GM23248 (cell line): ENCODE measurements at regions not wholly inside any gene's neighbourhood (a gene's known extent, or its start where the extent isn't known, plus 50 kb on each side); places are given as distances from the start of the nearest gene placed in this dataset.

Experiments used
- DNase-seq: peaks from one replicate; pipeline ENCODE4 v3.0.0-alpha.2; 2015
- H2AFZ ChIP-seq: fragments of 200-600 bp; sonication (generic); 2 replicates; pipeline ENCODE4 v1.6.1; 2016; ENCODE audit warnings: antibody characterized with exemption
- H3F3A ChIP-seq: fragments of 200-600 bp; sonication (generic); 2 replicates; pipeline ENCODE4 v1.6.1; 2016; ENCODE audit warnings: mild to moderate bottlenecking, antibody characterized with exemption, mixed run types; ENCODE audit not compliant: insufficient read depth
- H3K27ac ChIP-seq: fragments of 200-600 bp; sonication (generic); 2 replicates; pipeline ENCODE4 v1.5.1; 2016; ENCODE audit warnings: mild to moderate bottlenecking
- H3K27me3 ChIP-seq: fragments of 200-600 bp; sonication (generic); replicated peaks from 2 replicates; pipeline ENCODE4 v1.6.1; 2016; ENCODE audit warnings: mild to moderate bottlenecking; ENCODE audit not compliant: insufficient read depth
- H3K36me3 ChIP-seq: fragments of 200-600 bp; sonication (generic); 2 replicates; pipeline ENCODE4 v1.6.1; 2016; ENCODE audit warnings: low read depth, mild to moderate bottlenecking
- H3K4me1 ChIP-seq: fragments of 200-600 bp; sonication (generic); 2 replicates; pipeline ENCODE4 v1.6.1; 2016; ENCODE audit warnings: mild to moderate bottlenecking; ENCODE audit not compliant: insufficient read depth
- H3K4me2 ChIP-seq: fragments of 200-600 bp; sonication (generic); one replicate; pipeline ENCODE4 v1.6.1; 2016; ENCODE audit warnings: mild to moderate bottlenecking; ENCODE audit not compliant: unreplicated experiment
- H3K4me3 ChIP-seq: fragments of 200-600 bp; sonication (generic); 2 replicates; pipeline ENCODE4 v1.5.1; 2016; ENCODE audit warnings: mild to moderate bottlenecking
- H3K79me2 ChIP-seq: fragments of 200-600 bp; sonication (generic); 2 replicates; pipeline ENCODE4 v1.6.1; 2016; ENCODE audit warnings: mild to moderate bottlenecking; ENCODE audit not compliant: insufficient read depth
- H3K9ac ChIP-seq: fragments of 200-600 bp; sonication (generic); 2 replicates; pipeline ENCODE4 v1.6.1; 2016; ENCODE audit warnings: mild to moderate bottlenecking
- H3K9me2 ChIP-seq: fragments of 200-600 bp; sonication (generic); 2 replicates; pipeline ENCODE4 v1.6.1; 2016; ENCODE audit warnings: mixed run types, mild to moderate bottlenecking, moderate library complexity; ENCODE audit not compliant: insufficient read depth
- H3K9me3 ChIP-seq: fragments of 200-600 bp; sonication (generic); one replicate; pipeline ENCODE4 v1.6.1; 2017; ENCODE audit warnings: low read depth
- H4K20me1 ChIP-seq: fragments of 200-600 bp; sonication (generic); 2 replicates; pipeline ENCODE4 v1.6.0; 2016; ENCODE audit not compliant: insufficient read depth
- EZH2 ChIP-seq: fragments of 200-600 bp; sonication (generic); IDR thresholded peaks from 2 replicates; pipeline ENCODE4 v1.6.1; 2018; ENCODE audit warnings: antibody characterized with exemption, mild to moderate bottlenecking; ENCODE audit not compliant: insufficient read depth, poor library complexity, severe bottlenecking
- EZH2phosphoT487 ChIP-seq: fragments of 200-600 bp; sonication (generic); IDR thresholded peaks from 2 replicates; pipeline ENCODE4 v1.6.1; 2018; ENCODE audit warnings: antibody characterized with exemption, moderate library complexity, mild to moderate bottlenecking, low read depth; ENCODE audit not compliant: insufficient read depth
- WGBS, 2 experiments: methylation state at CpG; one replicate each; pipeline ENCODE4 v1.1.6; 2015 to 2017; ENCODE audit warnings: low lambda C conversion rate in 2 of 2, low coverage in 1 of 2; ENCODE audit errors: missing lambda C conversion rate in 2 of 2; 5-methylcytosine and 5-hydroxymethylcytosine counted together
- in situ Hi-C: fragments of 300-500 bp; cut with MboI; formaldehyde crosslinking; loops from 2 replicates; pipeline ENCODE4 v1.15.0; 2020

DNA sequence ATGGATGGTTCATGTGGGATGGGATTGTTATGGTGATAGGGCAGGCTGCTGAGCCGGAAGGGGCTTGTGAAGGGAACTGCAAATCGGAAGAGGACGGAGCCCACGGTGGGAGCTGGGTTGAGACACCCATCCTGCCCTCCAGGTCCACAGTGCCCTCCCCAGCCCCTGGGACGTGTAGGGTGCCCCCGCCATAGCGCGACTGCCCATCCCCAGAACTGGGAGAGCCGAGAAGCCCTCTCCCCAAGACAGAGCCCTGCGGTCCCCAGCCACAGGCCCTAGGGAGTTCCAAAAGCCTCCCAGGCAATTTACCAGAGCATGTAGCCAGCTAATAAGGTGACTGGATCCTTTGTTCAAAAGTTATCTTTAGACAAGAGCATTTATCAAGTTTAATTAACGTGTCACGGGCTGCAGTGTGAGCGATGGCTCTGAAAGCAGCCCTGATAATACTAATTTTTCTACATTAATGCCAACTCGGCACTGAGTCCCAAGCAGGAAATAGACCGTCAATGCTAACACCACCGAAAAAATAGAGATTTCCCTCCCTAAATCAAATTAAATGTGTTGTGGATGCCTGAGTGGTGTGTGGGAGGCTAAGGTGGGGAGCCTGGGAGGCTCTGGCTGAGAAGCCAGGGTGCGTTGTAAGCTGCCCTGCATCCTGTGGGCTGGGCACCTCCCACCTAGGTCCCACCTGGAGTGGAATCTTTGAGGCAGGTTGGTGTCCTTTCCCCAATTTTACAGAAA, 76.8 kb upstream of the RTL6 start:
- H3K9me3 ChIP-seq: no peaks in the 10 kb centered on the region
- TF ChIP-seq EZH2phosphoT487 (no peak), EZH2 (no peak)
- H3K27ac ChIP-seq: peak overlapping the region; percentile 29; the same call in 1 of the 2 replicates
- DNase-seq: no peak
- H3F3A ChIP-seq: no peaks in the 10 kb centered on the region; the same call in 1 of the 2 replicates
- peaks cover 4% of the 10 kb centered on the region for H3K4me1 ChIP-seq
- no peak overlapping the region for H3K4me3 ChIP-seq
- H3K4me2 ChIP-seq: no peak overlapping the region
- H3K79me2 ChIP-seq: no peaks in the 10 kb centered on the region
- H2AFZ ChIP-seq: no peak overlapping the region
- no peaks in the 10 kb centered on the region for H3K9me2 ChIP-seq
- in situ Hi-C loops: no loop called here
- H4K20me1 ChIP-seq: no peaks in the 10 kb centered on the region
- H3K27me3 ChIP-seq: no peaks in the 10 kb centered on the region
- no peaks in the 10 kb centered on the region for H3K36me3 ChIP-seq
- WGBS, 2 experiments: 86 to 91% methylated on average over 13 to 17 of the region's 17 CpGs
- no peak overlapping the region for H3K9ac ChIP-seq

DNA sequence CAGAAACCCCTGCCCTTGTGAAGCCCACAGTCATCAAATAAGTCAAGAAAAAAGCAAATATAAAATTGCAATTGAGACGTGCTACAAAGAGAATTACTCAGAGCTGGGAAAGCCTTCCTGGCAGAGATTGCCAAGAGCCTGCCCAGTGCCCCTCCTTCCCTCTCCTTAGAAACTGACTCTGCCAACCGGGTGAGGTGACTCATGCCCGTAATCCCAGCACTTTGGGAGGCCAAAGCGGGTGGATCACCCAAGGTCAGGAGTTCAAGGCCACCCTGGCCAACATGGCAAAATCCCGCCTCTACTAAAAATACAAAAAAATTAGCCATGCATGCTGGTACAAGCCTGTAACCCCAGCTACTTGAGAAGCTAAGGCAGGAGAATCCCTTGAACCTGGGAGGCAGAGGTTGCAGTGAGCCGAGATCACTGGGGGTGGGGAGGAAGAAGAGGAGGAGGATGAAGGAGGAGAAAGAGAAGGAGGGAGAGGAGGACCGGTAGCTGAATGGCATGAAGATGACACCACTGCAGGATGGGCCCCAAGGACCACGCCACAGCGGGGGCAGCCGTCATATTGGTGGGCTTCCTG, 76.1 kb upstream of the RTL6 start:
- no peaks in the 10 kb centered on the region for H3K36me3 ChIP-seq
- H3K9me3 ChIP-seq: no peaks in the 10 kb centered on the region
- in situ Hi-C loops: no loop called here
- peak overlapping the region; percentile 29; the same call in 1 of the 2 replicates for H3K27ac ChIP-seq
- no peak overlapping the region for H3K9ac ChIP-seq
- no peaks in the 10 kb centered on the region for H3K79me2 ChIP-seq
- no peak for TF ChIP-seq EZH2phosphoT487
- TF ChIP-seq EZH2: no peak
- no peak overlapping the region for H2AFZ ChIP-seq
- no peak overlapping the region for H3K4me2 ChIP-seq
- no peak overlapping the region for H3K4me3 ChIP-seq
- DNase-seq: peak; percentile 94
- H3K4me1 ChIP-seq: peaks cover 4% of the 10 kb centered on the region
- H3K27me3 ChIP-seq: no peaks in the 10 kb centered on the region
- no peaks in the 10 kb centered on the region; the same call in 1 of the 2 replicates for H3F3A ChIP-seq
- WGBS, 2 experiments: 29 to 33% methylated on average over 10 of the region's 10 CpGs
- H4K20me1 ChIP-seq: no peaks in the 10 kb centered on the region
- no peaks in the 10 kb centered on the region for H3K9me2 ChIP-seq

DNA sequence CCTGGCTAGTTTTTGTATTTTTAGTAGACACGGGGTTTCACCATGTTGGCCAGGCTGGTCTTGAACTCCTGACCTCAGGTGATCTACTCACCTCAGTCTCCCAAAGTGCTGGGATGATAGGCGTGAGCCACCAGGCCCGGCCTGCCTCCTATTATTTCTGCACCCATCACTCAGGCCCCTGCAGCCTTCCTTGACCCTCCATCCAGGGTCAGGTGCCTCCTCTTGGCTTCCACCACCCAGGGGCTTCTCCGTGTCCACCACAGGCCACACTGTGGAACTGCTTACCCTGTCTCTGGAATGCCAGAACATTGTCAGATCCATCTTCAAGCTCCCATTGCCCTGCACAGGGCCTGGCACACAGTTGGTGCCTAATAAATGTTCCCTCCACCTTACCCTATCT, 75.4 kb upstream of the RTL6 start:
- Histone ChIP-seq H3K27ac (0 out of 2 replicates have a peak overlapping the region, but pooled peaks have one; percentile 6), H3K9me3 (no peaks in the 10 kb centered on the region), H3K9ac (no peak overlapping the region), H4K20me1 (no peaks in the 10 kb centered on the region), H3K4me3 (no peak overlapping the region), H3K27me3 (no peaks in the 10 kb centered on the region), H3K4me2 (no peak overlapping the region), H3K36me3 (no peaks in the 10 kb centered on the region), H2AFZ (no peak overlapping the region), H3K4me1 (peaks cover 4% of the 10 kb centered on the region), H3K9me2 (no peaks in the 10 kb centered on the region), H3K79me2 (no peaks in the 10 kb centered on the region), H3F3A (no peaks in the 10 kb centered on the region; the same call in 1 of the 2 replicates)
- WGBS, 2 experiments: 85 to 88% methylated on average over 4 of the region's 4 CpGs
- TF ChIP-seq EZH2: no peak
- no peak for TF ChIP-seq EZH2phosphoT487
- DNase-seq: no peak
- in situ Hi-C loops: no loop called here

DNA sequence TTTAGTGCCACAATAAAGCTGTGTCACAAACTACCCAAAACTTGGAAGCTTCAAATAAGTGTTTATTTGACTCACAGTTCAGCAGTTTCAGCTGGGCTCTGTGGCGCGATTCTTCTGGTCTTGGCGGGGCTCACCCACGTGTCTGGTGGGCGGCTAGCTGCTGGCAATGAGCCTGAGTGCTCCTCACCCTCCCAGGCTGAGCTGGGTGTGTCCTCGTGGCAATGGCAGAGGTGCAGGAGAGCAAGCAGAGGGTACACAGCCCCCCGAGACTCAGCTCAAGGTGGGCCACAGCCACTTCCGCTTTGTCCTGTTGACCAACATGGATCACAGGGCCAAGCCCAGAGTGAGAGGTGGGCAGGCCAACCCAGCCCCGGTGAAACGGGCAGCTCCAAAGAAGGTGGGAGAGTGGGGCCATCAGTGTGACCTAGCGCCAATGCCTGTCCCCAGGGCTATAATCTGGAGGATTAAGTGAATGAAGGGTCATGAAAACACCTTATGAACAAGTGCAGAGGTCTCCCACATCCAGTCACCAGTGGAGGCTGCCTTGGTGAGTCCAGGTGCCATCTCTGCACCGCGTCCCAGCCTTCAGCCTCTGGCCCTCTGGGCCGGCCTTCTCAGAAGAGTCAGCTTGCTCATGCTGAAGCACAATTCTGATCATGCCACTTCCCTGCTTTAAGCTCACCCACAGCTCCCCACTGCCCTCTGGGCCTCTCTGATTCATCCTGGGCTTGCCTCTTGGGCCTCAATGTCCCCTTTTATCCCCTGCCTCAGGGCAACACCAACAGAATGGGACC, 74.6 kb upstream of the RTL6 start:
- Histone ChIP-seq H3K79me2 (no peaks in the 10 kb centered on the region), H3K4me3 (no peak overlapping the region), H3F3A (no peaks in the 10 kb centered on the region; the same call in 1 of the 2 replicates), H3K4me1 (peaks cover 4% of the 10 kb centered on the region), H3K9ac (no peak overlapping the region), H2AFZ (no peak overlapping the region), H3K9me3 (no peaks in the 10 kb centered on the region), H3K4me2 (no peak overlapping the region), H3K27me3 (no peaks in the 10 kb centered on the region), H4K20me1 (no peaks in the 10 kb centered on the region), H3K9me2 (no peaks in the 10 kb centered on the region), H3K27ac (no peak overlapping the region), H3K36me3 (no peaks in the 10 kb centered on the region)
- in situ Hi-C loops: no loop called here
- no peak for TF ChIP-seq EZH2
- no peak for TF ChIP-seq EZH2phosphoT487
- 68% methylated on average over 14 of the region's 14 CpGs for WGBS, 2 experiments
- DNase-seq: peak; percentile 31
